ENCODE measurements at regions not wholly inside any gene's neighbourhood (a gene's known extent, or its start where the extent isn't known, plus 50 kb on each side); places are given as distances from the start of the nearest gene placed in this dataset.

DNA sequence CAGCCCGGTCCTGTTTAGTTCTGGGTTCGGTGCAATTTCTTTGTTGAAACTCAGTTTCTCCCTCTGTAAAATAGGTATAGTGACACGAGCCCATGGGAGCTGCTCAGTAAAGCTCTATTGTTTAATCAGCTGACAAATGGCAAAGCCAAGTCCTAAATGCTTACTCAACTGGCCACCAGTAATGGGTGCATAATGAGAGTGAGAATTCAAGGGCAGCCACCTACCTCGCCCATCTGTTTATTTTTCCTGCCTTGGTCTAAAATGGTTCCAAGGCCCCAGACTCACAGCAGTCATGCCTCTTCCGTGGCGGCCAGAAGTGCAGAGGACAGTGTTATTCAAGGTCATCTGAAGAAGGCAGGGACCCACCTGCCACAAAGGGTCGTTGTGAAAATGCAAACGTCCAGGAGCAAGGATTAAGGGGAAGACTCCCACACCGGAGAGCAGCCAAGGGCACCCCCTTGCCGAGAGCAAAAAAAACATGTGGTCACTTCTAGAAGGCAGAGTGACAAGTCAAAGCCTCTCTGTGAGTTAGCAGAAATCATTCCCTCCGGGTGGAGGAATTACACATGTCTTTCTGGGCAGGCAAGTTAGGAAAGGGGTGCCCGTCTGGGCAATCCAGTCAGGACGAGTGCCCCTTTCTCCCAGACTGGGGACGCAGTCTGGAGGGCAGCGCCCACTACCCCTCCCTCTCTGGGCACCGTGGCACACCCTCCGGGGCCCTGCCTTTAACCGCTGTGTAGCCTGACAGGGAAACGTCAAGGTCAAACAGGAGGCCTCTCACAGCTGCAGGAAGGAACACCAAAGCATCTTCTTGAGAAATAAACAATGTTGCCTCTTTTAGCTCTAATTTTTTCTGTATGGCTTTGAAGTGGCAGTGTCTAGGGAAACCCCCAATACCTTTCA lies 186.2 kb downstream of the FOXO1 start:
- DNase-seq (ENCODE audit: low read depth): no peak

DNA sequence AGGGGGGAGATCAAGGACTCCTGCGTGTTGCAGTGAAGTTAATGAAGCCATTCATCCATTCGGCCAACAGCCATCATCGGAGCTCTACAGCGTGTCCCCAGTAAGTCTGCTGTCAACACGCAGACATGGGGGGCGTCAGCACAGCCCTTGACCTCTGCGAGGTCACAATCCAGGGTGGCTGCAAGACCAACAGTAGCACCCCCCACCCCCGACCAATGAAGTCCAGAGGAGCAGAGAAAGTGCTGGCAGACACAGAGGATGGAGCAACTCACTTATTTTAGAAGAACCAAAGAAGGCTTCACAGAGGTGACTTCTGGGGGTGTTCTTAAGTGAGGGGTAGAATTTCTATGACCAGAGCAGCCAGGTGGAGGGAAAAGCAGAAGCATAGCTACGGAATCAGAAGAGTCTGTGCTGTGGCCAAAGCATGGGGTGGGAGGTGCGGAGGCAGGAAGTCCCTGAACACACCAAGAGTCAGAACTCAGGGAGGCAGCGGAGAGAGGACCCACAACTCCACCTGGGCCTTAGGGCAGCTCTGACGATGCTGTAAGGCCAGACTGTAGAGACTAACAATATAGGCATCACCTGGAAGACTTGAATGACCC lies 185.4 kb downstream of the FOXO1 start:
- no peak for DNase-seq (ENCODE audit: low read depth)

DNA sequence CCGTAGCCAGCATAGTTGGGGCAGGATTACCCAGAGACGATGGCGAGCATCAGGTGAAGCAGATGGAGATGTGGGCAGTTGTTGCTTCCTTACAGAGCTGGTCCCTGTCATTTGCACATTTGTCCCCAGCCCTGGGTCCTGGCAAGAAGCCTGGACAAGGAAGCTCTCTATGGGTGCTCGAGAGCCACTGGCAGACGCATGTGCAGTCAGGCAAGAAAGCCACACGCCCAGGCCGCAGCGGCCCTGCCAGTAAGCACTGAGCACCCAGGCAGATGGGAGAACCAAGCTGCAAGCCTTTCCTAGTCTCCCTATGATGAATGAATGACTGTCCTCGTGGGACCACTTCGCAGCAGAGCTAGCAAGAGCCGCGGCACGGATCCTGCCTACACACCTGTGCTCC lies 182.8 kb downstream of the FOXO1 start:
- DNase-seq (ENCODE audit: low read depth): no peak

DNA sequence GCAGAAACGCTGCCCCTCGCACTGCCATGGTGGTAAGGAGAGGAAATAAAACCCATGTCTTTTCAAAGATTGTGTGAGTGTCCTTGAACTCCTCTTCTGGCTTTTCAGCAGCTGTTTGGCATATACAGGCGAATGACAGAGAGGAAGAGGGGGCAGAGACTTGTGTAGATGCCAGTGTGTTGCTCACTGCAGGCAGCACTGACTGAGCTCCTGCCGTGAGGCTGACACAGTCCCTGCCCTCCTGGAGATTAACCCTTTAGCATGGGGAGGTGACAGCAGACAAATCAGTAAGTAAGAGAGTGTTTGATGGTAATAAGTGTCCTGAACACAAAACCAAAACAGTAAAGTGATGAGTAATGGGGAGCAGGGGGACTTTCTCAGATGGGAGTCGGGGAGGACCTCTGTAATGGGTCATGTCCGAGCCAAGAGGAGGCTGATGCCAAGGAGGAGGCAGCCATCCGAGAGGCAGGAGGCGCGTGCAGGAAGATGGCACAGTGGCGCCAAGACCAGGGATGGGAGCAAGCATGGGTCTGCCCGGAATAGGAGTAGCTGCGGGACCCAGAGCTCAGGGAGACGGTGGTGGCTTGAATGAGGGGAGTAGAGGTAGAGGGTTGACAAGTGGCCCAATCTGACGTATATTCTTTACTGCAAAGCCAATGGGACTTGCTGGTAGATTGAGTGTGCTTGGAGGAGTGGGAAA lies 182.2 kb downstream of the FOXO1 start:
- no peak for DNase-seq (ENCODE audit: low read depth)

DNA sequence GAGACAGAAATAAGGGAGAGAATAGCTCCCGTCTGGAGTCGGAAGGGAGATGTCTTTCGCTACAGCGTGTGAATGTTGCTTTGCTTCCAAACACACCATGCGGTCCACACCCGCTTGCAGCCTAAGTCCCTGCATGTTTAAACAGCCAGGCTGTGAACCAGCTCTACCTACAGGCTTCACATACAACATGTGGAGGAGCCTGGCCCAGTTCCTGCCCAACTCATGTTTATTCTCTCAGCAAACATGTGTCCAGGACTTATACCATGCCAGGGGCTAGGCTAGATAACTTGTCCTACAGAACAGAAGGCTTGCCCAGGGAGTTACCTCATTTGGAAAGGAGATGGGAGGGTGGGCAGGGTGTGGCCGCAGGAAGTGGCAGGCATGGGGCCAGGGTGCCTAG lies 181.5 kb downstream of the FOXO1 start:
- DNase-seq (ENCODE audit: low read depth): no peak

DNA sequence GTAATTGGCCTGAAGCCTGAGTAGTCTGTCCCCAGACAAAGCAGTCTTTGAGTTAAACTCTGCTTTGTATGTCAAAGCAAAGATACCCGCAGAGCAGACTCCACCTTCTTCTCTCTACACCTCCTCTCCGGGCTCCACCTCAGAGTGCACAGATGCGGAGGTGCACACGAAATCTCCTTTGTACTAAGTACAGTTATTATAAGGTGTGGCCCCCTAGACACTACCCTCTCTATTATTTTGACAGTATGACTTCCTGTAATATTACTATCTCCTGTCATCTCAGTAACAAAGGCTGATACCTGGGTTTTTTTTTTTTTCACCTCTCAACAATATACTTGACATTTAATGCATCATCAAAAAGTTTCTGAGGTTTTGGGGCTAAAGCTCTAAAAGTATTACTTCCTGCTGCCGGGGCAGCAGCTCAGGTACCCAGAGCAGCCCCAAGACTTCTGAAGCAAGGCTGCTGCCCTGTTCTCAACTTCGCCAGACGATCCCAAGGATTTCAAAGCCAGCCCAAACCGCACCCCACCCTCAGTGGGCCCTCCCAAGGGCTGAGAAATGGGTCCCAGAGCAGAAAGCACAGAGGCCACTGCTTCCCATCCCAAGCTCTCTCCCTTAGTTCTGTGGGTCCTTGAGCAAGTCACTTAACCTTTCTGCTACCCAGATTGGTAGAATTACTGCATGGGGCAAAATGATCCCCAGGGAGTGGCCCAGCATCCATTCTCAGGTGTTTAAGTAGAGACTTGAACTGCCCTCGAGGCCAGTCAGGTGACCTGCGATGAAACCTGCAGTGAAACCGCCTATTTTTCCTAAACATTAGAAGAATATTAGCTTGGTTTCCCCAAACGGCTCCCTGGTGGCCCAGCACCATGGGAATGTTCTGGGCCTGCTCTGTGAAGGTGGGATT lies 180.6 kb downstream of the FOXO1 start:
- no peak for DNase-seq (ENCODE audit: low read depth)

DNA sequence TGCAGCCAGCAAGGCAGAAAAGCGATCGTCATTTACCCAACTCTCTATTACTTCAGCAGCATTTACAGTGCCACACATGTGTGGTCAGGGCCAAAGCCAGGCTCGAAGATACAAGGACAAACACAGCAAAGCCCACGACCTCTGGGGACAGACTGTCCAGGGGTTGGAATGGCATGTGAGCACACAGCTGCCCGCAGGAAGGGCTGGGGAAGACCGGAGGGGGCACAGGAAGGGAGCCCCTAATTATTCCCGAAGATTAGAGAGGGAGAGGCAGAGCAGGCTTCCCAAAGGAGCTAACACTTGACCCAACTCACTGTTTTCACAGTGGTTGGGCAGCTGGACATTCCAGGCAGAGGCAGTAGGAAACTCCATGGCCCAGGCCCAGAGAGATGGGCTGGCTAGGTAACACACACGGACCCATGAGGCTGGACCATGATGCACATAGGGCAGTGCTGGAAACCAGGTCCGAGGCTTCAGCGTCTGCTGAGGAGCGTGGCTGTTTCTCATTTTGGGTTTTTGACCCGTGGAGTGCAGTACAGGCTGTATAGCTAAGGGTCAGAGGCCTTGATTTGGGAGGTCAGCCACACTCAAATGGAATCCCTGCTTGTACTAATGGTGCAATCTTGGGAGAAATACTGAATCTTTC lies 179.8 kb downstream of the FOXO1 start:
- DNase-seq (ENCODE audit: low read depth): no peak

DNA sequence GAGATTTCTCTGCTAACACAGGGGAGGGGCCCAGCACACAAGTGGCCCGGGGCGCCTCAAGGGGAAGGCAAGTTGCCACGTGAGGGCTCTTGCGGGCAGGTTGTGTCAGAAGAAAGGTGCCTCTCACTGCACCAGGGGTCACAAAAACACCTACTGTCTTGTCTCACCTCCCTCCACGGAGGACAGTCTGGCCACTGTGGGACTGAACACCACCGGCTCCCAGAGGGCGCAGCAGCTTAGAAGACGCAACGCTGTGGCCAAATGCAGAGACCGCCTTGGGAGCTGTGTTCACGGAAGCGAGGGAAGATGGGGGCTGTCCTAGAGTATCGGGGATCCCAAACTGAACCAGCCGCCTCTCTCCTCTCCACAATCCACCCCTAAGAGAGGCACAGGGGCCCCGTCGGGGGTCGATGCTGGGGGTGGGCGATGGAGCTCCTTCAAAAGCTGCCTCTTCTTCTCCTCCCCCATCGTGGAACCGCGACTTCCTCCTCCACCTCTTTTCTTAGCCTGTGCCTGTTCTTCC lies 177.5 kb downstream of the FOXO1 start:
- no peak for DNase-seq (ENCODE audit: low read depth)

DNA sequence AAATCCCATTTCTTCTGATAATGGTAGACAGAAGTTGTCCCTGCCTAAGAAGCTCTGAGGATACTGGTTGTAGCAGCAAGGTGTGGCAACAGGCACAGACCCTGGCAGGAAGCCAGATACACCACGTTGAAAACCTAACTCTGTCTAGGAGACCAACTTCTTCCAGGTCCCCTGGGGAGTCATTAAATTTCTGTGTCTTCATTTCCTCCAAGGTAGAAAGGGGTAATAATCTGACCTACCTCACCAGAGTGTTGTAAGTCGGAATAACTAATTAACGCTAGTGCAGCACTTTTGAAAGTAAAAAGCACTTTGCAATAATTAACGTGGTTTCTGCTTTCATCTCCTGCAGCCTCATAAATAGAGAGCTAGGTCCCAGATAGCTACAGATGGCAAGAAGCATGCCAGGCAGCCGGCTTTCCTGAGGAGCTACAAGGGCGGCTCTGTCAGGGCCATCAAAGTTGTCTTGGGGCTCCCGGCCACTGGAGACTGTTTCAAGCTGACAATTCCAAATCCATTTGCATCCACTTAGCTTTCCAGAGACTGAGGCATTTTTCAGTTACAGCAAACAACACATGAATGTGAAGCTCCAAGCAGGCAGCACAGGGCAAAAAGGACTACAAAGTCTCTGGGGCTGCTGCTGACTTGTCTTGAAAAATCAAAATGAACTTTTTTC lies 176.2 kb downstream of the FOXO1 start:
- no peak for DNase-seq (ENCODE audit: low read depth)

DNA sequence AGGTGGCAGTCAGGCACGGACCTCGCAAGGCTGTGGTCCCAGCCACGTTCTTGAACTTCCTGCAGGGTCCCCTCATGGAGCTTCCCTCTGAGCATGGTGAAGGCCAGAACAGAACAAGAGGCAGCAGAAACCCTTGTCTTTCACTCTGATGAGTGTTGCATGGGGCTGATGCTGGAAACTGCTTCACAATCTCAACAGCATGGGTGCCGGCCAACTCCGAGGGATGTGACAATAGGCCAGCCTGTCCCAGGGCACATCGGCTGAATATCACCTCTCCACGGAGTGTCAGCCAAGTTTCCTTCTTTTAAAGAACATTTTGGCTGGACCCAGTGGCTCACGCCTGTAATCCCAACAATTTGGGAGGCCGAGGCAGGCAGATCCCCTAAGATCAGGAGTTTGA lies 173.9 kb downstream of the FOXO1 start:
- no peak for DNase-seq (ENCODE audit: low read depth)

DNA sequence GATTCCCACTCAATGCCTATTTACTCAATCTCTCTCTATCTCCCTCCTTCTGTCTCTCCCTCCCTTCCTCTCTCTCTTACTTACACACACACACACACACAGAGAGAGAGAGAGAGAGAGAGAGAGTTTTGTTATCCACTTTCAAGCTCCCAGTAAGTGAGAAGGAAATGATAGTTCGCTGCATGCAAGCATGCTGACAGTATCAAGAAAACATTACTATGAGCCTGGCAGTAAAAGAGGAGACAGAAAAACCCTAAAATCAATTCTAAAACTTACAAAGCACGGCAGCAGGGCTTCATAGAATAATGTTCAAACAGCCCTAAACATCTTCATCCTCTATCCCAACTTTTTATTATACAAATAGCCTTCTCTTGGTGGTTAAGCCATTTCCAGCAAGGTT lies 171.9 kb downstream of the FOXO1 start:
- DNase-seq (ENCODE audit: low read depth): no peak

DNA sequence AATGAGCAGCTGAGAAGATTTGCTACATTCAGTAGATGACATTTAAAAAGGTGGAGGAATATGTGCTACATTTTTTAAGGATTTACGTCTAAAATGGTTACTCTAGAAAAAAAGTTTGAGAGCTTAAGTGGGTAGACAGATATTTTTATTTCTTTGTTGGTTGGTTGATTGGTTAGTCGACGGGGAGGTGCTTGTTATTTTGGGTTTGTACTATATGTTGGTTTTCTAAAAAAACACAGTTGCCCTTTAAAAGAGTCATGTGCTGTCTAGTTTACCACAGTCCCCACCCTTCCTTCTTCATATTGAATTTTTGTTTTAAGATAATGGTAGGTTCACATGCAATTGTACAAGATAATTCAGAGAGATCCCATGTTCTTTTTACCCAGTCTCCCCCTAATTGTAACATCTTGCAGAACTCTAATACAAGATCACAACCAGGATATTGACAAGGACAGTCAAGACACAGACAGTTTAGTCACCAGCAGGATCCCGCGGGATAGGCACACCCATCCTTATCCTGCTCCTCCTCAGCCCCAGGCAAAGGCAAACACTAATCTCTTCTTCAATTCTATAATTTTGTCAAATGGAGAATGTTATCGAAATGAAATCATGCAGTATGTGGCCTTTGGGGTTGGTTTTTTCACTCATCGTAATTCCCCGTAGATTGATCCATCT lies 171.4 kb downstream of the FOXO1 start:
- no peak for DNase-seq (ENCODE audit: low read depth)

DNA sequence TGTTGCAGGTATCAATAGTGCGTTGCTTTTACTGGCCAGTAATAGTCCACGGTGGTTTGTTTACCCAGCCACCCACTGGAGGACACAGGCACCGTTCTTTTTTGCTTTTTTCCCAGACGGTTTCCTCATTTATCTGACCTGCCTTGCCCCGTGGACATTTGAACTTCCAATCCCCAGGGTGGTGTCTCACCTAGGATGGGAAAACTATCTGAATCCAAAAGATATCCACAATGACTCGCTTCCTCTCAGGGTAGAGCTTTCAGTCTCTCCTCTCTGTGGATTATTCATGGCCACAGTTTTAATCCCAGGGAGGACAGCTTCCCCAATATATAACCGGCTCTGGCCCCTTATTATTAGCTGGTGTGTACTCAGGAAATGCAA lies 170.8 kb downstream of the FOXO1 start:
- DNase-seq (ENCODE audit: low read depth): no peak

DNA sequence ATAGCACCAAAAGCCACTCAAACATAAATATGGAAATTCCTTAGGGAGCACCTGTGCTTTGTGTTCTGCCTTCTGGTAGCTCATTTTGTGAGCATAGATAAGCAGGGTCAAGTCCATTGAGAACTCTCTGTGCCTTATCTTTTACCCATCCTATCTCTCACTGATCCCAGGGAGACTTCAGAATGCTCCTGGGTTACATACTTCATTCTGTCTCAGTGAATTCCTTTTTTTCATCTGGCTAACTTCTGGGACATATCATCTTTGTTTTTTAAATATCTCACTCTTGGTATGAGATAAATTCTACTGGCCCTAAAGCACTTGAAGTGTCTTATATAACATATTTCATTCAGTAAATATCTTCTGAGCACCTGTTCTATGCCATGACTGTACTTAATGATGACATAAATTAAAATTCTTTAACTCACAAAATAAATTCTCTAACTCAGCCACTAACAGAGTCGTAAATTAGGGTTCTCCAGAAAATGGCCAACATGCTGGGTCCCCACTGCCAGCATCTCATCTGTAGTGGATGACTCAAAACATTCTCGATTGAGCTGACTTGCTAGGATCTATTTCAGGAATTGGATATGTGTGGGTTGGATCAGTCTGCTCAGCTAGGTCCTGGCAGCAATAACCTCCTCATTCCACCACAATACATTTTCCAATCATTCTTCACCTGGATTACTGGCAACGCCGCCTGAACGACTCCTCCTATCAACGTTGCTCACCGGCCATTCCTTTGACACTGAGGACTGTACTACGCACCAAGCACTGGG lies 170.2 kb downstream of the FOXO1 start:
- DNase-seq (ENCODE audit: low read depth): no peak

DNA sequence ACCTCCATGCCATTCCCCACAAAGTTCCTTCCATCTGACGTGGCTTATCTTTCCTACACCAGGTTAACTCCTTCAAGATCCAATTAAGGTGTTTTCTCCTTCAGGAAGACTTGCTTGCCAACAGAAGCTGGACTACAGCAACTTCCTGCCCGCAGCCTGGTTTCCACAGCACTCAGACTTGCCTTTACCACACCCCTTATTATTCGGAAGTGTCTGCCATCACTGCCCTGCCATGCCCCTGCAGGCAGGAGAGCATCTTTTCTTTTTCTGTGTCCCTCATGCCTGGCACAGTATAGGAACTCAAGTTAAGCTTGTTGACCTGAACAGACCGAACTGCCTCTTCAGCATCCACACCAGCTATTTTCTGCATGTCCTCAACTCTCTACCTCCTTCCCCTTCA lies 168.0 kb downstream of the FOXO1 start:
- no peak for DNase-seq (ENCODE audit: low read depth)

DNA sequence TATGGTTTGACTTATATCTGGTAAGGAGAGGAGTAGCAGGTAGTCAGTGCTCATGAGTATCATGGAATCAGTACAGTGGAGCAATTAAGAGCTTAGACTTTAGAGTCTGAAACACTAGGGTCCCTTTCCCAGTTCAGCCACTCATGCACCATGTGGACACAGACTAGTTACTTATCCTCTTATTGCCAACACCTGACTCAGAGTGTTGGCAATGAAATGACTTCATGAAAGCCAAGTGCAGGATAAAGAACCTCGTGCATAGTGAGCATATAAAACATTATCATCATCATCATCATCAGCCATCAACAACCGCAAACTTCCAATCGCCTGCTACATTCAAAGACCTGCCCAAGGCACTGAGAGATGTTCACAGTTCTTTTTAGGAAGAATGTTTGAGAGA lies 164.2 kb downstream of the FOXO1 start:
- no peak for DNase-seq (ENCODE audit: low read depth)

DNA sequence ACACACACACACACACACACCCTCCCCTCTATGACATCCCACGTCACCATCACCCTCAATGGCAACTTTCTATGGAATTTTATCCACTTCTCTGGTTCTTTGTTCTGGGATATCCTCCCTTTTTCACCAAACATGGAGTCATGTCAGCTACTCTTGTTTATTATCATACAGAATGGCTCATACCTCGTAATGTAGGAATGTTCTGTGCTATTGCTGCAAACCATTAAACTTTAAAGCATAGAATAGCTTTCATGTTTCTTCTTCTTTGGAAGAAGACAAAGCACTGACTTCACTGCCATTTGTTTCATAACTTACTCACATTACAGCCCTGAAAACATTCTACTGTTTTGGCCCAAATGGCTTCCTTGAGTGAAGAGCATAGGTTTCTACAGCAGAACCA lies 163.4 kb downstream of the FOXO1 start:
- DNase-seq (ENCODE audit: low read depth): no peak

DNA sequence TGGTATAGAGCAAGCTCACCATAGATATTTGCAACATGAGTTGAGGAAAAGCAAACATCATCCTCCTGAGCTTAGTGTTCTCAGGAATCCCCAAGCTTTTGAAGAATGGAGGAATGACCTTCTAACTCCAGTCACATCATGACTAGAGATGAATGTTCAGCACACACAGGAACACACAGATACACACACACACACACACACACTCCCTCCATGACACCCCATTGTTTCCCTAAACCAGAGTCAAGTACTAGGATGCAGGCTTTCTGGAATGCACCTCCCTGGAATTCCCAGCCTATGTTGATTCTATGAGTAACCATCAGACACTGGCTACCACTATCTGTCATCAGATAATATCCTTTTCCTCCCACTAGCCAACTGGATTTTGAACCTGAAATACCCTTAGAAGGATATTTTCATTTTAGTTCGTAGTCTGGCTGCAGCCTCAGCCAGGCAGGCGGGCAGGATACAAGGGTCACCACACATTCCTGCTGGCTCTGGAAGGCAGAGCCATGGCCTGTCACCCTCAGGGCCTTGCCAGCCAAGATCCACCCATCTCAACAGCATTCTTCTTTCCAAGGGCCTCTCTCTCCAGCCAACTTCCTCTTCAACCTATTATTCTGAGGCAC lies 162.4 kb downstream of the FOXO1 start:
- peak; percentile 13 for DNase-seq (ENCODE audit: low read depth)

DNA sequence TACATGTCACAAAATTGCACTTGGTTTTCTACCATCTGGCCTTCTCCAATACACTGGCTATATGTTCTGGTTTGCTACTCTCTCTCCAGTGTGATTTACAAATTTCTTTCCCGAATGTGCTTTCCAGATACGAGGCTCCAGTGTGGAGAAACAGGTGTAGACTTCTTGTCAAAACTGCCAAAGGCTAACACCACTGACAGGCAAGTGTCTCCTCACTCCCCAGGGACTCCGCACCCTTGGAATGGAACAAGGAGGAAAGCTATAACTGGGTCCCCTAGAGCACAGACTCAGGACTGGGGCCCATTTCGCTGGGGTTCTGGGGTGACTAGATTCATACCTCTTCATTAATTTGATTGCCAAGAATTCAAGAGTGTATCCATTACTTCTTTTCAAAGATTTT lies 161.8 kb downstream of the FOXO1 start:
- DNase-seq (ENCODE audit: low read depth): no peak
